ENCODE measurements at regions not wholly inside any gene's neighbourhood (a gene's known extent, or its start where the extent isn't known, plus 50 kb on each side); places are given as distances from the start of the nearest gene placed in this dataset.

- dilution Hi-C loops (cut with HindIII; ENCODE audit: low sequenced_read_pairs, unreplicated experiment): no loop called here
Observed at GRCh38 chr1:213652109-213652508, 335.7 kb upstream of the PROX1 start.

More at GRCh38 chr1:213652109-213652508, 335.7 kb upstream of the PROX1 start:
- Histone ChIP-seq H3K27ac (ENCODE audit: insufficient read depth, low read length) (no peak overlapping the region), H4K20me1 (ENCODE audit: insufficient read depth, low read length) (no peaks in the 10 kb centered on the region), H2AK9ac (replicated peaks; ENCODE audit: low read depth, low read length, poor library complexity) (no peak overlapping the region), H3K79me1 (ENCODE audit: low read depth in 1 of 2, low read length in 2 of 2) (no peaks in the 10 kb centered on the region), H2AK5ac (ENCODE audit: low read depth, low read length) (no peak overlapping the region), H4K91ac (ENCODE audit: insufficient read depth, low read depth, low read length) (no peak overlapping the region), H3K36me3 (ENCODE audit: control insufficient read depth, insufficient read depth, low read length) (no peaks in the 10 kb centered on the region), H2BK20ac (ENCODE audit: low read depth, low read length) (no peak overlapping the region), H4K5ac (ENCODE audit: low read depth, low read length) (no peak overlapping the region), H2BK5ac (ENCODE audit: low read depth, low read length, poor library complexity, severe bottlenecking) (no peak overlapping the region), H2BK120ac (ENCODE audit: low read depth, low read length) (no peak overlapping the region), H3K56ac (ENCODE audit: extremely low read depth, insufficient read depth, low read length) (no peak overlapping the region), H3K4me1 (ENCODE audit: control insufficient read depth, insufficient read depth, low read length) (no peaks in the 10 kb centered on the region), H3K14ac (replicated peaks; ENCODE audit: low read depth, low read length) (no peak overlapping the region), H3K9me1 (ENCODE audit: insufficient read depth, low read length) (no peaks in the 10 kb centered on the region), H3K18ac (ENCODE audit: low read depth, low read length) (no peak overlapping the region), H3K4me3 (ENCODE audit: insufficient read depth, low read depth, low read length) (no peak overlapping the region), H3K27me3 (ENCODE audit: control insufficient read depth, insufficient read depth, low read length) (no peaks in the 10 kb centered on the region), H3K4me2 (ENCODE audit: low read depth, low read length) (no peak overlapping the region), H3K4ac (ENCODE audit: low read depth, low read length) (no peak overlapping the region), H3K9ac (ENCODE audit: low read depth, low read length) (no peak overlapping the region), H3K9me3 (ENCODE audit: control insufficient read depth, insufficient read depth, low read length) (peaks cover 10% of the 10 kb centered on the region), H4K8ac (ENCODE audit: low read depth in 2 of 2, low read length in 2 of 2) (no peak overlapping the region), H2AFZ (replicated peaks; ENCODE audit: low read length, poor library complexity) (no peak overlapping the region), H3K23ac (ENCODE audit: low read depth, low read length) (no peak overlapping the region), H2BK15ac (ENCODE audit: low read depth, low read length) (no peak overlapping the region)
- intact Hi-C loops (cut with micrococcal nuclease) (no loop called here), in situ Hi-C loops (cut with MboI; ENCODE audit: low sequenced_read_pairs) (no loop called here)
- ChIA-PET CTCF (no interaction called here), POLR2A (ENCODE audit: unreplicated experiment) (no interaction called here)
- TF ChIP-seq NFE2L2 (IDR thresholded peaks at IDR 0.05; ENCODE audit: low read depth, low read length) (no peak), USF2 (IDR thresholded peaks at IDR 0.05; ENCODE audit: low read depth, low read length) (no peak), BHLHE40 (IDR thresholded peaks at IDR 0.05; ENCODE audit: low read depth, low read length) (no peak), CEBPB (IDR thresholded peaks at IDR 0.05; ENCODE audit: low read depth, low read length) (no peak), ELK1 (IDR thresholded peaks at IDR 0.05; ENCODE audit: borderline replicate concordance, low read depth, low read length) (no peak), MXI1 (IDR thresholded peaks at IDR 0.05; ENCODE audit: borderline replicate concordance, low read depth, low read length) (no peak), MAZ (IDR thresholded peaks at IDR 0.05; ENCODE audit: borderline replicate concordance, low read depth, low read length) (no peak), MAFK (IDR thresholded peaks at IDR 0.05; ENCODE audit: low read depth, low read length) (no peak), RFX5 (IDR thresholded peaks at IDR 0.05; ENCODE audit: low read depth, low read length) (no peak)
- BruUV-seq (replicated peaks): no TSS peak
- DNase-seq (no peak), ATAC-seq (ENCODE audit: low read depth) (no peak)
- no CpG with 5 or more reads among the region's 4 CpGs for WGBS, 2 experiments (ENCODE audit: extremely low coverage in 2 of 2, insufficient read length in 1 of 2)

All from IMR-90 (cell line).